IMR-90 (cell line): ENCODE measurements at regions not wholly inside any gene's neighbourhood (a gene's known extent, or its start where the extent isn't known, plus 50 kb on each side); places are given as distances from the start of the nearest gene placed in this dataset.

Experiments used
- ATAC-seq: fragments of 200-7000 bp; cut with Tn5 transposase; 2 replicates; pipeline ENCODE4 v1.9.1; 2020; ENCODE audit warnings: low read depth, mild to moderate bottlenecking, moderate library complexity
- BruUV-seq: library from RNA; stranded (reverse); fragments of 400-500 nt; replicated peaks from 2 replicates; lab custom pipeline; 2021; lab: Mats Ljungman, UMichigan
- CTCF ChIA-PET: fragments of 300-600 bp; formaldehyde crosslinking; extraction: SDS; loops from one replicate; lab custom pipeline; 2021; ENCODE audit warnings: antibody characterized with exemption; lab: Yijun Ruan, JAX
- POLR2A ChIA-PET: fragments of 300-600 bp; sonication (Branson Sonifier 250); formaldehyde crosslinking; loops from one replicate; lab custom pipeline; 2022; ENCODE audit warnings: antibody characterized with exemption; ENCODE audit not compliant: unreplicated experiment; lab: Charles Lee
- DNase-seq: peaks from one replicate; pipeline ENCODE4 v3.0.0; 2013
- H2AFZ ChIP-seq: replicated peaks from 2 replicates; pipeline ENCODE3; 2013; ENCODE audit warnings: low read length, mild to moderate bottlenecking; ENCODE audit not compliant: poor library complexity
- H2AK5ac ChIP-seq: 2 replicates; pipeline ENCODE4 v1.6.1; 2013; ENCODE audit warnings: low read depth, low read length, inconsistent platforms
- H2AK9ac ChIP-seq: replicated peaks from 2 replicates; pipeline ENCODE3; 2013; ENCODE audit warnings: mild to moderate bottlenecking, low read depth, low read length, moderate library complexity; ENCODE audit not compliant: poor library complexity
- H2BK120ac ChIP-seq: 2 replicates; pipeline ENCODE4 v1.6.1; 2013; ENCODE audit warnings: low read depth, low read length, inconsistent platforms
- H2BK15ac ChIP-seq: 3 replicates; pipeline ENCODE4 v1.6.1; 2013; ENCODE audit warnings: low read depth, low read length, inconsistent platforms
- H2BK20ac ChIP-seq: 2 replicates; pipeline ENCODE4 v1.6.1; 2013; ENCODE audit warnings: low read depth, mild to moderate bottlenecking, inconsistent platforms, low read length, moderate library complexity
- H2BK5ac ChIP-seq: 2 replicates; pipeline ENCODE4 v1.6.1; 2013; ENCODE audit warnings: mild to moderate bottlenecking, low read depth, low read length, inconsistent platforms; ENCODE audit not compliant: poor library complexity, severe bottlenecking
- H3K14ac ChIP-seq: replicated peaks from 2 replicates; pipeline ENCODE4 v1.6.1; 2013; ENCODE audit warnings: low read depth, low read length, inconsistent platforms
- H3K18ac ChIP-seq: 2 replicates; pipeline ENCODE4 v1.6.1; 2013; ENCODE audit warnings: low read depth, low read length, control low read depth
- H3K23ac ChIP-seq: 2 replicates; pipeline ENCODE4 v1.6.1; 2013; ENCODE audit warnings: low read depth, low read length, inconsistent platforms
- H3K27ac ChIP-seq: 2 replicates; pipeline ENCODE4 v1.5.1; 2013; ENCODE audit warnings: mild to moderate bottlenecking, control low read depth, low read length; ENCODE audit not compliant: insufficient read depth
- H3K27me3 ChIP-seq: 2 replicates; pipeline ENCODE4 v1.6.1; 2013; ENCODE audit warnings: low read length; ENCODE audit not compliant: control insufficient read depth, insufficient read depth
- H3K36me3 ChIP-seq: 2 replicates; pipeline ENCODE4 v1.6.1; 2013; ENCODE audit warnings: low read length, mixed read lengths; ENCODE audit not compliant: control insufficient read depth, insufficient read depth
- H3K4ac ChIP-seq: 2 replicates; pipeline ENCODE4 v1.6.1; 2013; ENCODE audit warnings: low read depth, low read length, inconsistent platforms
- H3K4me1 ChIP-seq: 2 replicates; pipeline ENCODE4 v1.6.1; 2013; ENCODE audit warnings: low read length, mixed read lengths; ENCODE audit not compliant: control insufficient read depth, insufficient read depth
- H3K4me2 ChIP-seq: 2 replicates; pipeline ENCODE4 v1.6.1; 2013; ENCODE audit warnings: low read depth, mild to moderate bottlenecking, control low read depth, low read length, moderate library complexity
- H3K4me3 ChIP-seq: 2 replicates; pipeline ENCODE4 v1.5.1; 2013; ENCODE audit warnings: low read depth, mild to moderate bottlenecking, control low read depth, low read length, moderate library complexity; ENCODE audit not compliant: insufficient read depth
- H3K56ac ChIP-seq: 2 replicates; pipeline ENCODE4 v1.6.1; 2013; ENCODE audit warnings: low read length, inconsistent platforms; ENCODE audit not compliant: insufficient read depth; ENCODE audit errors: extremely low read depth
- H3K79me1 ChIP-seq, 2 experiments: 2 replicates each; pipeline ENCODE4 v1.6.1; 2013; ENCODE audit warnings: low read length in 2 of 2, inconsistent platforms in 1 of 2, low read depth in 1 of 2
- H3K9ac ChIP-seq: 2 replicates; pipeline ENCODE4 v1.6.1; 2013; ENCODE audit warnings: low read depth, low read length, control low read depth
- H3K9me1 ChIP-seq: 2 replicates; pipeline ENCODE4 v1.6.1; 2013; ENCODE audit warnings: low read length, inconsistent platforms; ENCODE audit not compliant: insufficient read depth
- H3K9me3 ChIP-seq: 2 replicates; pipeline ENCODE4 v1.6.1; 2013; ENCODE audit warnings: low read length; ENCODE audit not compliant: control insufficient read depth, insufficient read depth
- H4K20me1 ChIP-seq: 2 replicates; pipeline ENCODE4 v1.6.1; 2013; ENCODE audit warnings: low read length, inconsistent platforms; ENCODE audit not compliant: insufficient read depth
- H4K5ac ChIP-seq: 2 replicates; pipeline ENCODE4 v1.6.1; 2013; ENCODE audit warnings: mild to moderate bottlenecking, low read depth, low read length, control low read depth
- H4K8ac ChIP-seq, 2 experiments: 2 replicates each; pipeline ENCODE4 v1.6.1; 2013; ENCODE audit warnings: low read depth in 2 of 2, low read length in 2 of 2, control low read depth in 1 of 2, inconsistent platforms in 1 of 2
- H4K91ac ChIP-seq: 2 replicates; pipeline ENCODE4 v1.6.1; 2013; ENCODE audit warnings: low read depth, low read length, inconsistent platforms; ENCODE audit not compliant: insufficient read depth
- BHLHE40 ChIP-seq: fragments of 150-350 bp; IDR thresholded peaks from 2 replicates; pipeline ENCODE4 v1.6.1; 2016; ENCODE audit warnings: mild to moderate bottlenecking, low read depth, low read length
- WGBS, 2 experiments: methylation state at CpG; one replicate each; pipeline versions ENCODE4 v1.1.5 to v1.1.7; 2013; ENCODE audit warnings: missing lambda C conversion rate in 2 of 2; ENCODE audit not compliant: insufficient read length in 1 of 2; ENCODE audit errors: extremely low coverage in 2 of 2; 5-methylcytosine and 5-hydroxymethylcytosine counted together
- dilution Hi-C: fragments of 300-500 bp; cut with HindIII; formaldehyde crosslinking; loops from one replicate; pipeline ENCODE4 v1.14.3; 2018; ENCODE audit warnings: low sequenced_read_pairs; ENCODE audit not compliant: unreplicated experiment
- in situ Hi-C: fragments of 300-500 bp; cut with MboI; formaldehyde crosslinking; loops from 3 replicates; pipeline ENCODE4 v1.14.3; 2019; ENCODE audit warnings: low sequenced_read_pairs, inconsistent platforms, mixed read lengths
- intact Hi-C: fragments of 100-400 bp; cut with micrococcal nuclease; formaldehyde crosslinking; loops from 2 replicates; pipeline ENCODE4 v1.10.0; 2022

- no peaks in the 10 kb centered on the region for H3K27me3 ChIP-seq
- no peak overlapping the region for H2AK9ac ChIP-seq
- H3K27ac ChIP-seq: no peak overlapping the region
- no peak overlapping the region for H3K14ac ChIP-seq
- no peak for TF ChIP-seq BHLHE40
- no peak overlapping the region for H2BK120ac ChIP-seq
- no peak overlapping the region for H3K23ac ChIP-seq
- dilution Hi-C loops (no loop called here), intact Hi-C loops (no loop called here), in situ Hi-C loops (no loop called here)
- no CpG with 5 or more reads among the region's 3 CpGs for WGBS, 2 experiments
- H3K4me1 ChIP-seq: no peaks in the 10 kb centered on the region
- H3K56ac ChIP-seq: no peak overlapping the region
- H3K79me1 ChIP-seq: no peaks in the 10 kb centered on the region
- BruUV-seq: no TSS peak
- H4K8ac ChIP-seq: no peak overlapping the region
- no peak overlapping the region for H3K4ac ChIP-seq
- no peak overlapping the region for H4K91ac ChIP-seq
- H3K4me2 ChIP-seq: no peak overlapping the region
- no peak overlapping the region for H2BK15ac ChIP-seq
- ATAC-seq: no peak
- H3K18ac ChIP-seq: no peak overlapping the region
- H2AK5ac ChIP-seq: no peak overlapping the region
- no peak overlapping the region for H2AFZ ChIP-seq
- H3K36me3 ChIP-seq: no peaks in the 10 kb centered on the region
- H3K4me3 ChIP-seq: no peak overlapping the region
- POLR2A ChIA-PET: no interaction called here
- H3K9ac ChIP-seq: no peak overlapping the region
- DNase-seq: no peak
- H3K9me1 ChIP-seq: no peaks in the 10 kb centered on the region
- CTCF ChIA-PET: no interaction called here
- no peak overlapping the region for H2BK5ac ChIP-seq
- H4K5ac ChIP-seq: no peak overlapping the region
- no peak overlapping the region for H2BK20ac ChIP-seq
- H4K20me1 ChIP-seq: no peaks in the 10 kb centered on the region
- H3K9me3 ChIP-seq: peaks cover 10% of the 10 kb centered on the region; the same call in 1 of the 2 replicates
Observed at GRCh38 chr3:5531741-5532290, 344.3 kb downstream of the EDEM1 start.
